NCI-H460 (cell line): ENCODE measurements at regions not wholly inside any gene's neighbourhood (a gene's known extent, or its start where the extent isn't known, plus 50 kb on each side); places are given as distances from the start of the nearest gene placed in this dataset.
A peak's percentile ranks its signal among the peaks of the same experiment; 100 is the strongest.
"Not testable (repeated sequence)": the region's sequence is repeated elsewhere in the genome, so short reads cannot be mapped to it uniquely, and the experiment has no call there.

ENCODE experiments used
- DNase-seq: peaks from one replicate; pipeline ENCODE4 v3.0.0-alpha.2; 2016; ENCODE audit warnings: low read depth; ENCODE audit errors: extremely low read depth

DNA sequence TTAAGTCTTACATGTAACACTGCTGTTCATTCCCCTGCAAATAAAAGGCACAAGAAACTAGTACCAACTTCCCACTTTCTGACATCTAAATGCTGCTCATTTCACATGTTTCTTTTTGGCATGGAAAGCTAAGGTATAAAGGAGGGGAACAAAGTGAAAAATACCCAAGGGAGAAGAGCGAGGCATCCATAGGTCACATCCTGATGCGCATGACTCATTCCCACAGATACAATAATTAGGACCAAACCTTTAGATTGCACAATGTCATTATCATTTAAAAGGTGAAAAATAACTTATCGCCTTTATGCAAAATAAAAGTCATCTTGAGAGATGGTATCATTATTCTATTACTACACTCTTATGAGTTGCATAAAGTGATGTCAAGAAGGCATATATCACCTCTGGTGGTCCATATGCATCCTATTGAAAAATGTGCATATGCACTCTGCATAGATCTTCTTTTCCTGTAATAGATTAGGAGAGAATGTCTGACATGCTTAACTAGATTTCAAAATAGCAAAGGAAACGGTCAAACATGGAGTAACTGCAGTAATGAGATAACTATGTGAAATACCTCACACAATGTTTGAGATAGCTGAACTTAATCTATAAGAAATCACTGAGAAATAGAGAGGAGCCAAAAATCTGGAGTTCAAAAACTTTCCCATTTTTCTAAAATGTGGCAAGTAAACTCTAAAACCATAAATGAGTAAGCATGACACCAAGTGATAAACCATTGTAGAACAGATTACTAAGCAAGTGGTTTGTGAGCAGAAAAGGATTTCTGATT lies 382.5 kb upstream of the TMTC1 start:
- peak; percentile 1 for DNase-seq

DNA sequence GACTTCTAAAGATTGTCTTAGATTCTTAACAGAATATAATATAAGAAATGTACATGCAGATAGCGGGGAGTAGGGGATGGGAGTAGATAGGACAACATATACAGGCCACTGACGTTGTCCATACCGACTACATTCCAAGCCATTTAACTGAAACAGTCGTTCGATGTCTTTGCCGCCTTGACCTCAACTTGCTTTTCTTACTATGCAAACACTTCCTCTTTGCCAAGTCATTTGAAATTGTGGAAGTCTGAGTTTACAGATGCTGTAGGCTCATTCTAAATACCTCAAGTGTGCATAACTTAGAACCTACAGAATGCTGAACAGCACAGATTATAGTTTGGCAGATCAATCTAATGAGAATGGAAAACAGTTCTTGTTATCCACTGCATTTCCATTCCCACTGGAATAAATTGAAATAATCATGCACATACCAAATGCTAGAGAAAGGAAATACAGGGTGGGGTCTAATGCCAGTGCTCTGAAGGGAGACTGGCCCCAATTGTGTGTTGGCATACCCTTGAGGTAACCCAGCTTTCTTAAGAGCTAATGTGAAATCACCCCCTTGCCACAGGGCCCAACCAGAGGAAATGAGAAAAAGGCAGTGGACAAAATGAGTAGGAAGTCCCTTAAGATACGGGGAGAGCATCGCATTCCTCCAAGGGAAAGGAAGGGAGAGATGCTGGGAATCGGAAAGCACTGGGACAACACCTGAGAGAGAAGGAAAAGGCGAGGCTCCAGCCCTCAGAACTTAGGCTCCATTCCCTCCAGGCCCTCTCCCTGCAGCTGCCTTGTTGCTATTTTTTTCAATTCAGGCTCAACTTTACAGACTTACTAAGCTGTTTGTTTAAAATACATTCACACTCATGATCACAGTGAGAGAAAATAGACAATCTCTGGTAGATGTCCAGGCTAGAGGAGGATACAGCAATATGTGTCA lies 380.9 kb upstream of the TMTC1 start:
- DNase-seq, result no peak

DNA sequence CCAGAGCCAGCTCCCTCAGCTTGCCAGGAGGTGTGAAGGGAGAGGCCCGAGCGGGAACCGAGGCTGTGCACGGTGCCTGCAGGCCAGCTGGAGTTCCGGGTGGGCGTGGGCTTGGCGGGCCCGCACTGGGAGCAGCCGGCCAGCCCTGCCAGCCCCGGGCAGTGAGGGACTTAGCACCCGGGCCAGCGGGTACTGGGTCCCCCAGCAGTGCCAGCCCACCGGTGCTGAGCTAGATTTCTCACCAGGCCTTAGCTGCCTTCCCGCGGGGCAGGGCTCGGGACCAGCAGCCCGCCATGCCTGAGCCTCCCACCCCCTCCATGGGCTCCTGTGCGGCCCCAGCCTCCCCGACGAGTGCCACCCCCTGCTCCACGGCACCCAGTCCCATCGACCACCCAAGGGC lies 373.1 kb upstream of the TMTC1 start:
- not testable (repeated sequence) for DNase-seq

GRCh38 chr12:30155001-30155730 lies 371.4 kb upstream of the TMTC1 start:
- no peak for DNase-seq

GRCh38 chr12:30153981-30154380 lies 370.2 kb upstream of the TMTC1 start:
- no peak for DNase-seq

- DNase-seq, result no peak
These were observed 369.0 kb upstream of the TMTC1 start for GRCh38 chr12:30152705-30153104.

- no peak for DNase-seq
These were observed 368.1 kb upstream of the TMTC1 start for GRCh38 chr12:30151831-30152230.

- DNase-seq, result no peak
These were observed 362.8 kb upstream of the TMTC1 start for GRCh38 chr12:30146561-30146960.

DNA sequence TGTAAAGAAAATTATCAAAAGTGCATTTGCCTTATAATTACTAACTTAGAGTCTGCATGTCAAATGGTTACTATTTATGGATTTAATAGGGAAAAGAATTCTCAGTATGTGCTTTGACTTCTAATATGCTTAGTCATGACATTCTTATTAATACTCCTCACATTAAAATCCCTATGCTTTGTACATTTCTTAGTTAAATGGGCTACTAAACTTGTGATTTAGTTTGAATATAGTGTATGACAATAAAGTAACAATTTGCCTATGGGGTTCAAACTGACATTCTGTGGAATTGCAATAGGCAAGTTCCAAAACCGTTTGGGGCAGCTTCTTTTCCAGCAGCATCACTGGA lies 361.9 kb upstream of the TMTC1 start:
- no peak for DNase-seq

- DNase-seq, result no peak
These were observed 361.3 kb upstream of the TMTC1 start for GRCh38 chr12:30144777-30145683.

- no peak for DNase-seq
These were observed 358.6 kb upstream of the TMTC1 start for GRCh38 chr12:30142301-30142700.

GRCh38 chr12:30138483-30138882 lies 354.7 kb upstream of the TMTC1 start:
- no peak for DNase-seq

DNA sequence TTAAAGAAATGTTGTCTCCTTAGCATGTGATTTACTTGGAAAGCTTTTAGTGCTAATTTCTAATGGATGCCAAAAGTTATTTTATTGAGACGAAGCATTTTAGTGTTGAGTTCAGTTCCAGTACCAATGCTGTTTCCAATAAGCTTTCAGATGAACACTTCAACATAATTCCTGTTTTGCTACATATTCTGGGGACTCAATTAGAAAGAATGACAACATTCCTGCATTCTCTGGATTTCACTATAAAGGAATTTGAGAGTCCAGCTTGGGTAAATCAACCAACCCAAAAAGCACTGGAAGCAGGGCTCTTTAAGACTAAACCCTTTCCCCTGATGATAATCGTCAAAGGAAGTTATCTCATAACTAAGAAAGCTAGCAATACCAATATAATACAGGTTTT lies 353.0 kb upstream of the TMTC1 start:
- DNase-seq, result no peak

- no peak for DNase-seq
These were observed 352.0 kb upstream of the TMTC1 start for GRCh38 chr12:30135776-30136175.

DNA sequence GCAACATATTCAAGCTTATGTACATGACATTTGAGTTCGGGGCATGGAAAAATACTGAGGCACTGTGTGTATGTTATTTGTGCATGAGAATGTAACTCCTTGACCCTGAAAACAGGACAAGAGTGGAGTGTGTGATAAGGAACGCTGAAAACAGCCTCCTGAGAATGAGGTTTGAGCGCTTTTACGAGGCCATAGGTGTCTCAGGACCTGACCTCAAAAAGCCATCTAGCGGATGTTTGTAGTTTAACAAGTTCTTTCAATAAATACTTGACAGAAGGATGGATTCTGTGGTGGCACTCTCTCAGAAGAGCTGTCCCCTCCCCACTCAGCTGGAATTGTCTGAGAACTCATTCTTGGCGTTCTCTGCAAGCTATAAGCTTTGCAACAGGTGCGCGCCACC lies 350.5 kb upstream of the TMTC1 start:
- peak; percentile 9 for DNase-seq

GRCh38 chr12:30126944-30127343 lies 343.2 kb upstream of the TMTC1 start:
- DNase-seq, result no peak

DNA sequence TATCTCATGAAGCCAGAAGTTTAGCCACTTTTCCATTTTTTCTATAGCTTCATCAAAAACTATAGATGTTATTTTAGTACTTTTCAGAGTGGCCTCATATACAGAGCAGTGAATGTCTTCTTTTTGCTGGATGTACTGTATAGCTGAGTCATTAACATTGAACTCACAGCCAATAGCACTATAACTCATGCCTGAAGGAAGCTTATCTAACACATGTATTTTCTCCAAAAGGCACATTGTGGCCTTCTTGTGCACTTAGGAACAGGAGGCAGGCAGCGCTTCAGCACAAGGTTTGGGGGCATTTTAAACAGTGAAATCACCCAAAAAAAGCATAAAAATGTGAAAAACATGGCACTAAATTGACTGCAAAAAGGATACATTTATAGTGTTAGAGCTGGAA lies 336.8 kb upstream of the TMTC1 start:
- DNase-seq, result no peak

GRCh38 chr12:30117483-30117882 lies 333.7 kb upstream of the TMTC1 start:
- no peak for DNase-seq

- no peak for DNase-seq
These were observed 328.0 kb upstream of the TMTC1 start for GRCh38 chr12:30111719-30112118.

DNA sequence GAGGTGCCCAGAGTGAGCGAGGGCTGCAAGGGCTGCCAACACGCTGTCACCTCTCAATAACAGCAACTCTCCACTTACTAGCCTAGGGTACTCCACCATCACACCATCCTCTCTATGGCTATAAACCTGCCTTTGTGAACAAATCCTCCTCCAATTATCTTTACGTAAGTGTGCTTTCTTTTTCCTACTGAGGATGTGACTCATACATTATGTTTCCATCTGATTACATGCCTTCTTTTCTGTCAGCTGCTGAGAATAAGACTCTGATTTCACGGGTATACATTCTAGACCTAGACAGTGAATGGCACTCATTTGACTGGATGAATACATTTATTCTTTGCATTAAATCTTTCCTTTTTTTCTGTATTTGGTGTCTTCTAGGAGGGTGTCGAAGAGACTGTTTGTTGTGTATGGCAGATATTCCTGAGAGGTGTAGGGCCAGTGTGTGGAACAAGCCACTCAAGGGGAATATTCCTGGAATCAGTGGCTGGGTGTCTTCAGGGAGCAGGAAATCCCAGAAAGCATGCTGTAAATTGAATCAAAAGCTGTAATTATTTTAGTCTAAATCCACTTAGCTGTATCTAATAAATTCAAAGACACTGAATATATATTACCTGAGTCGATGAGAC lies 327.3 kb upstream of the TMTC1 start:
- DNase-seq, result no peak
